K562 (cell line): ENCODE measurements at regions not wholly inside any gene's neighbourhood (a gene's known extent, or its start where the extent isn't known, plus 50 kb on each side); places are given as distances from the start of the nearest gene placed in this dataset.

ENCODE experiments used
- ATF2 ChIP-seq: sonication (generic); formaldehyde crosslinking; IDR thresholded peaks from 2 replicates; pipeline ENCODE4 v1.8.1; 2022; ENCODE audit warnings: missing genetic modification reagents
- CBX8 ChIP-seq: fragments of 200-600 bp; sonication (generic); IDR thresholded peaks from 2 replicates; pipeline ENCODE4 v1.6.1; 2012; ENCODE audit warnings: borderline replicate concordance, mixed run types, low read depth, mild to moderate bottlenecking, moderate library complexity, mixed read lengths, low read length, control low read depth, inconsistent platforms; ENCODE audit not compliant: poor library complexity, severe bottlenecking; ENCODE audit errors: extremely low read depth
- CTBP1 ChIP-seq: fragments of 450-650 bp; IDR thresholded peaks from 2 replicates; pipeline ENCODE4 v1.6.1; 2016; ENCODE audit warnings: borderline replicate concordance
- FOXK2 ChIP-seq, 2 experiments: fragments of 450-650 bp; IDR thresholded peaks in 1 of 2; conservative IDR thresholded peaks in 1 of 2; 2 replicates each; pipeline ENCODE4 v1.6.1; 2016; ENCODE audit warnings: low read depth in 2 of 2, mild to moderate bottlenecking in 1 of 2
- GATAD2B ChIP-seq: fragments of 450-650 bp; IDR thresholded peaks from 2 replicates; pipeline ENCODE4 v1.6.1; 2017; ENCODE audit warnings: mild to moderate bottlenecking, borderline replicate concordance
- HNRNPH1 ChIP-seq: fragments of 200-400 bp; formaldehyde crosslinking; optimal IDR thresholded peaks from 2 replicates; pipeline ENCODE3; 2017; ENCODE audit warnings: low read depth, mild to moderate bottlenecking, low read length, moderate library complexity
- IRF2 ChIP-seq: sonication (generic); formaldehyde crosslinking; IDR thresholded peaks from 2 replicates; pipeline ENCODE4 v1.8.1; 2022; ENCODE audit warnings: mild to moderate bottlenecking, missing genetic modification reagents
- KDM2B ChIP-seq: fragments of 250-450 bp; sonication (Bioruptor Pico); IDR thresholded peaks from 2 replicates; pipeline ENCODE4 v1.8.0; 2021; ENCODE audit warnings: mild to moderate bottlenecking, moderate library complexity
- NCOA6 ChIP-seq: fragments of 450-650 bp; IDR thresholded peaks from 2 replicates; pipeline ENCODE4 v1.6.1; 2017; ENCODE audit warnings: mild to moderate bottlenecking
- NR4A1 ChIP-seq, 2 experiments: fragments of 250-450 bp in 1 of 2; fragments of 450-650 bp in 1 of 2; sonication (Bioruptor Pico) in 1 of 2; IDR thresholded peaks; 2 replicates each; pipeline versions ENCODE4 v1.4.0 to v1.6.1; 2016 to 2020; ENCODE audit warnings: mild to moderate bottlenecking in 2 of 2, missing compliant biosample characterization in 1 of 2, missing genetic modification characterization in 1 of 2, moderate library complexity in 1 of 2
- SIN3B ChIP-seq: fragments of 450-650 bp; IDR thresholded peaks from 2 replicates; pipeline ENCODE4 v1.6.1; 2017; ENCODE audit warnings: low read depth, mild to moderate bottlenecking, moderate library complexity
- SRSF7 ChIP-seq: fragments of 200-400 bp; formaldehyde crosslinking; optimal IDR thresholded peaks from 2 replicates; pipeline ENCODE3; 2017; ENCODE audit warnings: mild to moderate bottlenecking, low read depth, low read length
- SUPT5H ChIP-seq: fragments of 450-650 bp; IDR thresholded peaks from 2 replicates; pipeline ENCODE4 v1.6.1; 2016
- THRB ChIP-seq: fragments of 450-650 bp; formaldehyde crosslinking; conservative IDR thresholded peaks from 2 replicates; pipeline ENCODE4 v1.4.0; 2022; ENCODE audit warnings: mild to moderate bottlenecking, missing genetic modification characterization
- ZNF274 ChIP-seq: IDR thresholded peaks from 2 replicates; pipeline ENCODE4 v1.6.1; 2011; ENCODE audit warnings: low read depth, mild to moderate bottlenecking, low read length, moderate library complexity, borderline replicate concordance
- ZNF75A ChIP-seq: fragments of 450-650 bp; formaldehyde crosslinking; IDR thresholded peaks from 2 replicates; pipeline ENCODE4 v1.4.0; 2020; ENCODE audit warnings: mild to moderate bottlenecking
- TF ChIP-seq, protein P1 (sequence below): fragments of 450-650 bp; formaldehyde crosslinking; IDR thresholded peaks from 2 replicates; pipeline ENCODE4 v1.4.0; 2020; ENCODE audit warnings: mild to moderate bottlenecking
- TF ChIP-seq, protein P2 (sequence below): fragments of 450-650 bp; IDR thresholded peaks from 2 replicates; pipeline ENCODE4 v1.6.1; 2017; ENCODE audit warnings: mild to moderate bottlenecking, moderate library complexity

- TF ChIP-seq GATAD2B (no peak), KDM2B (CRISPR knock-in tag) (no peak), CTBP1 (no peak), HNRNPH1 (no peak), FOXK2 (conservative IDR thresholded peaks at IDR 0.05 in 1 of 2, IDR thresholded peaks at IDR 0.05 in 1 of 2; ENCODE audit: low read depth in 2 of 2) (no peak), NR4A1 (CRISPR knock-in tag; IDR thresholded peaks at IDR 0.05) (no peak), NR4A1 (tag; IDR thresholded peaks at IDR 0.05) (peak; percentile 85), THRB (CRISPR knock-in tag) (no peak), ATF2 (no peak), CBX8 (no peak), IRF2 (no peak), ZNF274 (no peak), NCOA6 (no peak), SIN3B (no peak), ZNF75A (CRISPR knock-in tag) (peak; percentile 77; the same call in 1 of the 2 replicates), SRSF7 (no peak), SUPT5H (no peak)
- TF ChIP-seq, protein P1, sequence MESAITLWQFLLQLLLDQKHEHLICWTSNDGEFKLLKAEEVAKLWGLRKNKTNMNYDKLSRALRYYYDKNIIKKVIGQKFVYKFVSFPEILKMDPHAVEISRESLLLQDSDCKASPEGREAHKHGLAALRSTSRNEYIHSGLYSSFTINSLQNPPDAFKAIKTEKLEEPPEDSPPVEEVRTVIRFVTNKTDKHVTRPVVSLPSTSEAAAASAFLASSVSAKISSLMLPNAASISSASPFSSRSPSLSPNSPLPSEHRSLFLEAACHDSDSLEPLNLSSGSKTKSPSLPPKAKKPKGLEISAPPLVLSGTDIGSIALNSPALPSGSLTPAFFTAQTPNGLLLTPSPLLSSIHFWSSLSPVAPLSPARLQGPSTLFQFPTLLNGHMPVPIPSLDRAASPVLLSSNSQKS: no peak
- TF ChIP-seq, protein P2, sequence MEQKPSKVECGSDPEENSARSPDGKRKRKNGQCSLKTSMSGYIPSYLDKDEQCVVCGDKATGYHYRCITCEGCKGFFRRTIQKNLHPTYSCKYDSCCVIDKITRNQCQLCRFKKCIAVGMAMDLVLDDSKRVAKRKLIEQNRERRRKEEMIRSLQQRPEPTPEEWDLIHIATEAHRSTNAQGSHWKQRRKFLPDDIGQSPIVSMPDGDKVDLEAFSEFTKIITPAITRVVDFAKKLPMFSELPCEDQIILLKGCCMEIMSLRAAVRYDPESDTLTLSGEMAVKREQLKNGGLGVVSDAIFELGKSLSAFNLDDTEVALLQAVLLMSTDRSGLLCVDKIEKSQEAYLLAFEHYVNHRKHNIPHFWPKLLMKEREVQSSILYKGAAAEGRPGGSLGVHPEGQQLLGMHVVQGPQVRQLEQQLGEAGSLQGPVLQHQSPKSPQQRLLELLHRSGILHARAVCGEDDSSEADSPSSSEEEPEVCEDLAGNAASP: no peak
Measured at GRCh38 chr11:95505927-95506426, 275.0 kb upstream of the SESN3 start (continued).
